K562 (cell line): ENCODE measurements at regions not wholly inside any gene's neighbourhood (a gene's known extent, or its start where the extent isn't known, plus 50 kb on each side); places are given as distances from the start of the nearest gene placed in this dataset.
"Not testable (repeated sequence)": the region's sequence is repeated elsewhere in the genome, so short reads cannot be mapped to it uniquely, and the experiment has no call there.

Experiments
- CTCF ChIP-seq, 3 experiments: IDR thresholded peaks in 2 of 3; conservative IDR thresholded peaks in 1 of 3; 2 replicates each; pipeline ENCODE4 v1.5.1; 2011 to 2012; ENCODE audit warnings: low read length in 3 of 3, mild to moderate bottlenecking in 3 of 3, control low read depth in 2 of 3, improper control_type of control experiment in 1 of 3, inconsistent platforms in 1 of 3, low read depth in 1 of 3, mixed read lengths in 1 of 3, moderate library complexity in 1 of 3; ENCODE audit not compliant: insufficient read depth in 2 of 3
- EP400 ChIP-seq: fragments of 450-650 bp; IDR thresholded peaks from 2 replicates; pipeline ENCODE4 v1.6.1; 2017; ENCODE audit warnings: antibody characterized with exemption, mild to moderate bottlenecking, moderate library complexity
- MAFF ChIP-seq: IDR thresholded peaks from 2 replicates; pipeline ENCODE4 v1.6.1; 2012; ENCODE audit warnings: low read length, improper control_type of control experiment
- MAFK ChIP-seq: IDR thresholded peaks from 2 replicates; pipeline ENCODE4 v1.6.1; 2011; ENCODE audit warnings: low read length, improper control_type of control experiment
- PHB2 ChIP-seq: fragments of 450-650 bp; IDR thresholded peaks from 2 replicates; pipeline ENCODE4 v1.6.1; 2017; ENCODE audit warnings: low read depth
- PPARD ChIP-seq: fragments of 250-450 bp; sonication (Bioruptor Pico); IDR thresholded peaks from 2 replicates; pipeline ENCODE4 v1.8.0; 2022; ENCODE audit warnings: inconsistent platforms, mild to moderate bottlenecking, moderate library complexity
- RERE ChIP-seq: sonication (generic); formaldehyde crosslinking; IDR thresholded peaks from 2 replicates; pipeline ENCODE4 v1.8.0; 2023; ENCODE audit warnings: missing genetic modification reagents, mild to moderate bottlenecking, borderline replicate concordance
- SIX5 ChIP-seq, 2 experiments: IDR thresholded peaks; 2 replicates each; pipeline ENCODE4 v1.6.1; 2011; ENCODE audit warnings: low read length in 2 of 2, borderline replicate concordance in 1 of 2, low read depth in 1 of 2, mild to moderate bottlenecking in 1 of 2, moderate library complexity in 1 of 2; ENCODE audit not compliant: insufficient read depth in 1 of 2
- TBL1XR1 ChIP-seq, 2 experiments: IDR thresholded peaks; 2 replicates each; pipeline ENCODE4 v1.6.1; 2012; ENCODE audit warnings: improper control_type of control experiment in 2 of 2, low read length in 2 of 2, mild to moderate bottlenecking in 1 of 2
- USF2 ChIP-seq: sonication (generic); formaldehyde crosslinking; IDR thresholded peaks from 2 replicates; pipeline ENCODE4 v1.5.0; 2020; ENCODE audit warnings: missing genetic modification reagents
- ZNF518B ChIP-seq: fragments of 250-450 bp; sonication (Bioruptor Pico); IDR thresholded peaks from 2 replicates; pipeline ENCODE4 v1.5.0; 2021; ENCODE audit warnings: mild to moderate bottlenecking, moderate library complexity

DNA sequence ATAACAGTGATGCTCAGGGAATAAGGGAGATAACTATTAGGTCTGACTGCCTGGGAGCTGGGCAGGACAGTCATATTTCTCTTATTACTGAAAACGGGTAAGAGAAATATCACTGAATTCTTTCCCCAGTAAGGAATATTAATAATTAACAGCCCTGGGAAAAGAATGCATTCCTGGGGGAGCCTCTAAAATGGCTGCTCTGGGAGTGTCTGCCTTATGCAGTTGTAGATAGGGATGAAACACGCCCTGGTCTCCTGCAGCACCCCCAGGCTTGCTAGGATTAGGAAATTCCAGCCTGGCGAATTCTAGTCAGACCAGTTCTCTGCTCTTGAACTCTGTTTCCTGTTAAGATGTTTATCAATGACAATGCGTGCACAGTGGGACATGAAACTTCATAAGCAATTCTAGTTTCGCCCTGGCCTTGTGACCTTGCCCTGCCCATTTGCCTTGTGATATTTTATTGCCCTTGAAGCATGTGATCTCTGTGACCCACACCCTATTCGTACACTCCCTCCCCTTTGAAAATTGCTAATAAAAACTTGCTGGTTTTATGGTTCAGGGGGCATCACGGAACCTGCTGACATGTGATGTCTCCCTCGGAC is 170.6 kb upstream of the NABP1 start:
- not testable (repeated sequence) for TF ChIP-seq USF2 (CRISPR knock-in tag); RERE (CRISPR knock-in tag); MAFF; PPARD (CRISPR knock-in tag); CTCF (IDR thresholded peaks at IDR 0.05 in 2 of 3, conservative IDR thresholded peaks at IDR 0.05 in 1 of 3; ENCODE audit: insufficient read depth in 2 of 3, low read depth in 1 of 3, low read length in 3 of 3); SIX5 (IDR thresholded peaks at IDR 0.05; ENCODE audit: borderline replicate concordance in 1 of 2, insufficient read depth in 1 of 2, low read depth in 1 of 2, low read length in 2 of 2); ZNF518B (CRISPR knock-in tag); TBL1XR1 (IDR thresholded peaks at IDR 0.05; ENCODE audit: low read length in 2 of 2); PHB2; MAFK; EP400
